ENCODE measurements at regions not wholly inside any gene's neighbourhood (a gene's known extent, or its start where the extent isn't known, plus 50 kb on each side); places are given as distances from the start of the nearest gene placed in this dataset.

GRCh38 chr20:11529047-11529446 is 388.6 kb upstream of the BTBD3 start:
- DNase-seq (ENCODE audit: extremely low read depth, low read depth): no peak

- DNase-seq (ENCODE audit: extremely low read depth, low read depth): no peak
Measured at GRCh38 chr20:11537032-11537431, 380.7 kb upstream of the BTBD3 start.

GRCh38 chr20:11539450-11539849 is 378.2 kb upstream of the BTBD3 start:
- DNase-seq (ENCODE audit: extremely low read depth, low read depth): no peak

GRCh38 chr20:11540558-11540957 is 377.1 kb upstream of the BTBD3 start:
- DNase-seq (ENCODE audit: extremely low read depth, low read depth): no peak

- DNase-seq (ENCODE audit: extremely low read depth, low read depth): no peak
Measured at GRCh38 chr20:11542645-11543044, 375.0 kb upstream of the BTBD3 start.

- DNase-seq (ENCODE audit: extremely low read depth, low read depth): peak; percentile 72
Measured at GRCh38 chr20:11544029-11544678, 373.5 kb upstream of the BTBD3 start.

- no peak for DNase-seq (ENCODE audit: extremely low read depth, low read depth)
Measured at GRCh38 chr20:11546939-11547338, 370.8 kb upstream of the BTBD3 start.

- DNase-seq (ENCODE audit: extremely low read depth, low read depth): no peak
Measured at GRCh38 chr20:11549172-11550103, 368.3 kb upstream of the BTBD3 start.

- no peak for DNase-seq (ENCODE audit: extremely low read depth, low read depth)
Measured at GRCh38 chr20:11550657-11551338, 366.9 kb upstream of the BTBD3 start.

- DNase-seq (ENCODE audit: extremely low read depth, low read depth): no peak
Measured at GRCh38 chr20:11551479-11551878, 366.2 kb upstream of the BTBD3 start.

GRCh38 chr20:11553603-11554002 is 364.1 kb upstream of the BTBD3 start:
- DNase-seq (ENCODE audit: extremely low read depth, low read depth): no peak

GRCh38 chr20:11555510-11555909 is 362.2 kb upstream of the BTBD3 start:
- no peak for DNase-seq (ENCODE audit: extremely low read depth, low read depth)

- DNase-seq (ENCODE audit: extremely low read depth, low read depth): no peak
Measured at GRCh38 chr20:11556410-11556809, 361.3 kb upstream of the BTBD3 start.

GRCh38 chr20:11564491-11564890 is 353.2 kb upstream of the BTBD3 start:
- DNase-seq (ENCODE audit: extremely low read depth, low read depth): no peak

- DNase-seq (ENCODE audit: extremely low read depth, low read depth): no peak
Measured at GRCh38 chr20:11569163-11569562, 348.5 kb upstream of the BTBD3 start.

- no peak for DNase-seq (ENCODE audit: extremely low read depth, low read depth)
Measured at GRCh38 chr20:11573507-11573906, 344.2 kb upstream of the BTBD3 start.

- no peak for DNase-seq (ENCODE audit: extremely low read depth, low read depth)
Measured at GRCh38 chr20:11581271-11581670, 336.4 kb upstream of the BTBD3 start.

GRCh38 chr20:11582060-11582459 is 335.6 kb upstream of the BTBD3 start:
- DNase-seq (ENCODE audit: extremely low read depth, low read depth): no peak

GRCh38 chr20:11585752-11586352 is 331.8 kb upstream of the BTBD3 start:
- no peak for DNase-seq (ENCODE audit: extremely low read depth, low read depth)

- no peak for DNase-seq (ENCODE audit: extremely low read depth, low read depth)
Measured at GRCh38 chr20:11588875-11589274, 328.8 kb upstream of the BTBD3 start.

GRCh38 chr20:11591965-11592364 is 325.7 kb upstream of the BTBD3 start:
- DNase-seq (ENCODE audit: extremely low read depth, low read depth): no peak

Data from NCI-H460 (cell line).